CD4-positive, alpha-beta T cell (primary cell): ENCODE measurements at regions not wholly inside any gene's neighbourhood (a gene's known extent, or its start where the extent isn't known, plus 50 kb on each side); places are given as distances from the start of the nearest gene placed in this dataset.

Experiments
- ATAC-seq: fragments of 200-7000 bp; cut with Tn5 transposase; one replicate; pipeline ENCODE4 v1.10.0; 2022; ENCODE audit warnings: mild to moderate bottlenecking; ENCODE audit not compliant: poor library complexity
- CTCF ChIA-PET: fragments of 350-600 bp; sonication (Branson Sonifier 250); formaldehyde crosslinking; loops from one replicate; lab custom pipeline; 2021; ENCODE audit warnings: antibody characterized with exemption, inconsistent platforms; lab: Charles Lee
- POLR2A ChIA-PET: fragments of 350-600 bp; sonication (Branson Sonifier 250); formaldehyde crosslinking; loops from one replicate; lab custom pipeline; 2021; ENCODE audit warnings: antibody characterized with exemption, inconsistent platforms; lab: Charles Lee
- DNase-seq, 14 experiments: peaks; one replicate each; pipeline ENCODE4 v3.0.0-alpha.2; 2013 to 2020; ENCODE audit warnings: mixed read lengths in 2 of 14
- H3K27ac ChIP-seq, 2 donors: one replicate each; pipeline versions ENCODE4 v1.5.1 to v1.7.0; 2013; ENCODE audit warnings: low read length in 2 of 2, low read depth in 1 of 2, mild to moderate bottlenecking in 1 of 2
- H3K27me3 ChIP-seq, 2 experiments: 1 replicate in 1 of 2; 2 replicates in 1 of 2; pipeline versions ENCODE4 v1.6.1 to v1.7.0; 2013; ENCODE audit warnings: low read length in 2 of 2, control low read depth in 1 of 2, mild to moderate bottlenecking in 1 of 2, moderate library complexity in 1 of 2; ENCODE audit not compliant: insufficient read depth in 2 of 2, control insufficient read depth in 1 of 2
- H3K36me3 ChIP-seq: one replicate; pipeline ENCODE4 v1.6.1; 2013; ENCODE audit warnings: low read length, control low read depth; ENCODE audit not compliant: insufficient read depth
- H3K4me1 ChIP-seq: one replicate; pipeline ENCODE4 v1.6.1; 2013; ENCODE audit warnings: low read length, control low read depth; ENCODE audit not compliant: insufficient read depth
- H3K4me3 ChIP-seq: one replicate; pipeline ENCODE4 v1.5.1; 2013; ENCODE audit warnings: mild to moderate bottlenecking, low read length, moderate library complexity
- H3K9me3 ChIP-seq, 2 experiments: 1 replicate in 1 of 2; 2 replicates in 1 of 2; pipeline versions ENCODE4 v1.6.1 to v1.7.0; 2013; ENCODE audit warnings: low read length in 2 of 2, mild to moderate bottlenecking in 2 of 2, control low read depth in 1 of 2, moderate library complexity in 1 of 2; ENCODE audit not compliant: control insufficient read depth in 1 of 2, insufficient read depth in 1 of 2
- H3K27ac Mint-ChIP-seq: one replicate; pipeline ENCODE4 v1.8.0; 2020; ENCODE audit warnings: mixed read lengths
- H3K27me3 Mint-ChIP-seq: one replicate; pipeline ENCODE4 v1.8.0; 2021; ENCODE audit warnings: mixed read lengths
- H3K36me3 Mint-ChIP-seq: one replicate; pipeline ENCODE4 v1.8.0; 2021; ENCODE audit warnings: low read depth, mixed read lengths
- H3K4me1 Mint-ChIP-seq: one replicate; pipeline ENCODE4 v1.8.0; 2021; ENCODE audit warnings: low read depth, mixed read lengths
- H3K4me3 Mint-ChIP-seq: one replicate; pipeline ENCODE4 v1.8.0; 2020; ENCODE audit warnings: mild to moderate bottlenecking, mixed read lengths
- H3K9me3 Mint-ChIP-seq: one replicate; pipeline ENCODE4 v1.8.0; 2020; ENCODE audit warnings: mixed read lengths
- intact Hi-C, 2 experiments: fragments of 100-400 bp; cut with DNase I in 1 of 2; cut with micrococcal nuclease in 1 of 2; formaldehyde crosslinking; loops; one replicate each; pipeline versions ENCODE4 v1.15.1 to v1.9.0; 2023 to 2025; cut with DNase I, micrococcal nuclease
- TF ChIP-seq, protein P1 (sequence below): fragments of 200-600 bp; IDR thresholded peaks from one replicate; pipeline ENCODE4 v1.8.0; 2022; ENCODE audit warnings: antibody characterized with exemption, mild to moderate bottlenecking

GRCh38 chr18:67367540-67367939, 149.0 kb downstream of the DSEL start:
- Mint-ChIP-seq H3K27me3 (no peaks in the 10 kb centered on the region), H3K36me3 (no peaks in the 10 kb centered on the region), H3K4me1 (no peaks in the 10 kb centered on the region), H3K9me3 (no peaks in the 10 kb centered on the region), H3K4me3 (no peak overlapping the region), H3K27ac (no peak overlapping the region)
- Histone ChIP-seq H3K4me1 (no peaks in the 10 kb centered on the region), H3K4me3 (no peak overlapping the region), H3K9me3 (no peaks in the 10 kb centered on the region), H3K27me3 (no peaks in the 10 kb centered on the region), H3K36me3 (no peaks in the 10 kb centered on the region), H3K27ac (no peak overlapping the region)
- ATAC-seq: no peak
- TF ChIP-seq, protein P1, sequence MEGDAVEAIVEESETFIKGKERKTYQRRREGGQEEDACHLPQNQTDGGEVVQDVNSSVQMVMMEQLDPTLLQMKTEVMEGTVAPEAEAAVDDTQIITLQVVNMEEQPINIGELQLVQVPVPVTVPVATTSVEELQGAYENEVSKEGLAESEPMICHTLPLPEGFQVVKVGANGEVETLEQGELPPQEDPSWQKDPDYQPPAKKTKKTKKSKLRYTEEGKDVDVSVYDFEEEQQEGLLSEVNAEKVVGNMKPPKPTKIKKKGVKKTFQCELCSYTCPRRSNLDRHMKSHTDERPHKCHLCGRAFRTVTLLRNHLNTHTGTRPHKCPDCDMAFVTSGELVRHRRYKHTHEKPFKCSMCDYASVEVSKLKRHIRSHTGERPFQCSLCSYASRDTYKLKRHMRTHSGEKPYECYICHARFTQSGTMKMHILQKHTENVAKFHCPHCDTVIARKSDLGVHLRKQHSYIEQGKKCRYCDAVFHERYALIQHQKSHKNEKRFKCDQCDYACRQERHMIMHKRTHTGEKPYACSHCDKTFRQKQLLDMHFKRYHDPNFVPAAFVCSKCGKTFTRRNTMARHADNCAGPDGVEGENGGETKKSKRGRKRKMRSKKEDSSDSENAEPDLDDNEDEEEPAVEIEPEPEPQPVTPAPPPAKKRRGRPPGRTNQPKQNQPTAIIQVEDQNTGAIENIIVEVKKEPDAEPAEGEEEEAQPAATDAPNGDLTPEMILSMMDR: no peak
- intact Hi-C loops: no loop called here
- ChIA-PET CTCF (no interaction called here), POLR2A (no interaction called here)
- no peak for DNase-seq

DNA sequence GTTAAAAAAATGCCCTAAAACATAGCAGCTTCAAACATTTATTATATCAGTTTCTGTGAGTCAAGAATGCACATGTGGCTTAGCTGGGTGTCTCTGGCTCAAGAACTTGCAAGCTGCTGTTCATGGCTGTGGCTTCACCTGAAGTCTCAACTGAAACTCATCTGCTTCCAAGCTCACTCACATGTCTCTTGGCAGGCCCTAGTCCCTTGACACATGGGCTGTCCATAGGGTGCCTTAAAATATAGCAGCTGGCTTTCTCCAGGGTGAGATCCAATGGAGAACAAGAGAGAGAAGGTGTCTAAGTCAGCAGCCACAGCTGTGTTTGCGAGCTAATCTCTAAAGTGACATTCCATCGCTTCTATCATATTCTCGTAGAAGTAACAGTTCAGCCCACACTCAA, 152.8 kb downstream of the DSEL start:
- POLR2A ChIA-PET: no interaction called here

GRCh38 chr18:67362906-67363305, 153.6 kb downstream of the DSEL start:
- Mint-ChIP-seq H3K27me3 (no peaks in the 10 kb centered on the region), H3K4me1 (no peaks in the 10 kb centered on the region), H3K36me3 (no peaks in the 10 kb centered on the region), H3K27ac (no peak overlapping the region), H3K9me3 (no peaks in the 10 kb centered on the region), H3K4me3 (no peak overlapping the region)
- intact Hi-C loops: no loop called here
- ATAC-seq: no peak
- ChIA-PET POLR2A (no interaction called here), CTCF (no interaction called here)
- H3K4me1 ChIP-seq: no peaks in the 10 kb centered on the region
- no peaks in the 10 kb centered on the region for H3K27me3 ChIP-seq
- DNase-seq: no peak
- no peak overlapping the region for H3K27ac ChIP-seq
- no peaks in the 10 kb centered on the region for H3K36me3 ChIP-seq
- H3K9me3 ChIP-seq: peaks cover 0 to 6% of the 10 kb centered on the region in 2 experiments
- TF ChIP-seq, protein P1: no peak
- H3K4me3 ChIP-seq: no peak overlapping the region

More for the DNA sequence above, 152.8 kb downstream of the DSEL start:
- H3K4me3 Mint-ChIP-seq: no peak overlapping the region
- TF ChIP-seq, protein P1: no peak
- Histone ChIP-seq H3K36me3 (no peaks in the 10 kb centered on the region), H3K4me3 (no peak overlapping the region), H3K27ac (no peak overlapping the region), H3K4me1 (no peaks in the 10 kb centered on the region), H3K27me3 (no peaks in the 10 kb centered on the region), H3K9me3 (peaks cover 0 to 4% of the 10 kb centered on the region in 2 experiments)
- H3K9me3 Mint-ChIP-seq: no peaks in the 10 kb centered on the region
- no peaks in the 10 kb centered on the region for H3K27me3 Mint-ChIP-seq
- no peak for ATAC-seq
- CTCF ChIA-PET: interaction anchor here (0.6 kb wide), 2 partner anchors 23 to 53 kb away, joined by 3 to 4 read pairs; no protein-coding TSS in a partner anchor
- no peaks in the 10 kb centered on the region for H3K4me1 Mint-ChIP-seq
- intact Hi-C loops: no loop called here
- H3K27ac Mint-ChIP-seq: no peak overlapping the region
- no peaks in the 10 kb centered on the region for H3K36me3 Mint-ChIP-seq
- no peak for DNase-seq
